ENCODE measurements at regions not wholly inside any gene's neighbourhood (a gene's known extent, or its start where the extent isn't known, plus 50 kb on each side); places are given as distances from the start of the nearest gene placed in this dataset.

DNA sequence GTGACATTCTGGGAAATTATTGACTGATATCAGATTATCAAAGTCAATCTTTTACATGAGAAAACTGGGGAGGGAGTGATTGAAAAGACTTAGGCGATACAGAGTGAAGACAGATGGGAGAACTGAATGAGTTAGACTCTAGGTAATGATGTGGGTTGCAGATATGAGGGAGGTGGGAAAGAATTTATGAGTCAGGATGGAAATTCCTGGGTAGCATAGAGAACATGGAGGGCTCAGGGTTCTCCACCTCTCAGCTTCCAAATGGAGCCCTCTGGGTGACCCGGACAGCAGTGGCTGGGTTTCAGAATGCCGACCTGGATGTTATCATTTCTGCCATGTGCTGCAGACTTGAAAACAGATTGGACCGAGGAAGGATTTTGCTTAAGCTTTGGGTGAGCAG, 75.4 kb upstream of the SHB start:
- H3K9me3 ChIP-seq = no peaks in the 10 kb centered on the region
- peaks cover 0 to 26% of the 10 kb centered on the region in 2 experiments for H3K27me3 ChIP-seq (replicated peaks in 1 of 2; ENCODE audit: control insufficient read depth in 2 of 2, extremely low read depth in 1 of 2, insufficient read depth in 2 of 2, low read length in 1 of 2)
- Mint-ChIP-seq H3K27ac (no peak overlapping the region), H3K27me3 (peaks cover 38% of the 10 kb centered on the region in 2 donors), H3K4me1 (no peaks in the 10 kb centered on the region), H3K36me3 (no peaks in the 10 kb centered on the region), H3K4me3 (no peak overlapping the region), H3K9me3 (no peaks in the 10 kb centered on the region)
- ChIA-PET CTCF (no interaction called here), POLR2A (no interaction called here)
- WGBS (ENCODE audit: insufficient coverage) = 86% methylated on average over 1 of the region's 4 CpGs
- ATAC-seq (replicated peaks in 1 of 4) (no peak), DNase-seq (no peak)
- no peaks in the 10 kb centered on the region for H3K4me1 ChIP-seq (ENCODE audit: control insufficient read depth in 1 of 2, extremely low read depth in 1 of 2, insufficient read depth in 2 of 2, low read length in 2 of 2)
- H3K27ac ChIP-seq (ENCODE audit: low read length) = no peak overlapping the region
- no peaks in the 10 kb centered on the region for H3K36me3 ChIP-seq (ENCODE audit: control insufficient read depth in 2 of 2, extremely low read depth in 1 of 2, insufficient read depth in 1 of 2, low read length in 1 of 2)
- no peak overlapping the region for H3K4me3 ChIP-seq (ENCODE audit: control insufficient read depth in 1 of 2, extremely low read depth in 1 of 2, low read length in 1 of 2)

DNA sequence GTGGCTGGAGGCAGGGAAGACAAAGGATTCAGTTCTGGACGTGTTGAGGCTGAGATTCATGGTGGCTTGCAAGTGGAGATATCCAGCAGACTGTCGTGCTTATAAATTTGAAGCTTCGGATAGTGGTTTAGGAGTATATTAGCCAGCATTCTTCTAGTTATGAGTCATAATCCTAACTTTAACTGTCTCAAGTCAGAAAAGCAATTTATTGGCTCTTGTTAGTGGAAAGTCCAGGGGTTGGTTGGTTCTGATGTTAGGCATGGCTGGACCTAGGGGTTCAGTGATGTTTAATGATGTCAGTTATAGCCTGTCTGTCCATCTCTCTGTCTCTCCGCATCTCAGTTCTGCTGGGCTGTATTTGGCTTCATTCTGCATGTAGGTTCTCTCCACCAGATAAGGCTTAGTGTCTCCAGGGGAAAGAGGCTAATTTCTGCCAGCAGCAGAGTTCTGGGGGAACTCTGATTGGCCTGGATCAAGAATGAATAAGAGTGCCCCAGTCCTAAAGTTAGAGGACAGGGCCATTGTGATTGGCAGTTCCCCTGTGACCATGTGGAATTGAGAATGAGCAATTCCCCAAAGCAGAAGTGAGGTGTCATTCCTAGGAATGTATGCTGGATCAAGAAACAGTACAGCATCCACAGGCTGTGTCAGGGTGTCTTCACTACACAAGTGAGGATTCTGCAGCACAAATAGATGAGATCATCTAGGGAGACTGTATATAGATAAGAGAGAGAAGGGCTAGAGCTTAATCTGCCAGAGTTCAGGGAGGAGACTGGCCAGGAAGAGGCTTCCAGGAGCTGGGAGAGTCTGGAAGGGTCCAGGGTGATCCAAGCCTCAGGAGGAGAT, 72.9 kb upstream of the SHB start:
- H3K4me3 ChIP-seq (ENCODE audit: control insufficient read depth in 1 of 2, extremely low read depth in 1 of 2, low read length in 1 of 2) = no peak overlapping the region
- no peaks in the 10 kb centered on the region for H3K4me1 Mint-ChIP-seq
- H3K27ac Mint-ChIP-seq = no peak overlapping the region
- H3K36me3 Mint-ChIP-seq = no peaks in the 10 kb centered on the region
- POLR2A ChIA-PET = no interaction called here
- H3K27ac ChIP-seq (ENCODE audit: low read length) = no peak overlapping the region
- H3K9me3 Mint-ChIP-seq = no peaks in the 10 kb centered on the region
- CTCF ChIA-PET = no interaction called here
- ATAC-seq (replicated peaks in 1 of 4) = no peak
- DNase-seq = no peak
- WGBS (ENCODE audit: insufficient coverage) = 56% methylated on average over 2 of the region's 4 CpGs
- no peaks in the 10 kb centered on the region for H3K9me3 ChIP-seq
- H3K27me3 Mint-ChIP-seq = peaks cover 35 to 39% of the 10 kb centered on the region in 2 donors
- peaks cover 0 to 30% of the 10 kb centered on the region in 2 experiments for H3K27me3 ChIP-seq (replicated peaks in 1 of 2; ENCODE audit: control insufficient read depth in 2 of 2, extremely low read depth in 1 of 2, insufficient read depth in 2 of 2, low read length in 1 of 2)
- no peak overlapping the region for H3K4me3 Mint-ChIP-seq
- no peaks in the 10 kb centered on the region for H3K36me3 ChIP-seq (ENCODE audit: control insufficient read depth in 2 of 2, extremely low read depth in 1 of 2, insufficient read depth in 1 of 2, low read length in 1 of 2)
- H3K4me1 ChIP-seq (ENCODE audit: control insufficient read depth in 1 of 2, extremely low read depth in 1 of 2, insufficient read depth in 2 of 2, low read length in 2 of 2) = no peaks in the 10 kb centered on the region

DNA sequence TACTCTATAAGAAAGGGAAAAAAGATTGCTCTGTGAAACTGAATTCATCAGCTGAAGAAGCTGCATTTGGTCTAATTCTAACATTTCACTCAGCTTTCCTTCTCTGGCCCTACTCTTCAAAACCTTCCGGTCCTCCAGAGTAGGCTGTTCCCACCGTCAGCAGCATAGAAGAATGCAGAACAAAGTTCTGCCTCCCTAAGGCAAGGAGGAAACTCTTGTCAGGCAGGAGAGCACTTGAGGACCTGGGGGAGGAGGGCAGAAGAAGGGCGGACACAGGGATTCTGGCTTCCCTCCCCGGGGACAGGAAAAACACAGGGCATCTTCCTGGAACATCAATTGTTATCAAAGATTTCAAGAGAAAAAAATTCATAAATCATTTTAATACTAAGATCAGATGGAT, 69.2 kb upstream of the SHB start:
- CTCF ChIA-PET = no interaction called here
- H3K4me1 Mint-ChIP-seq = no peaks in the 10 kb centered on the region
- POLR2A ChIA-PET = no interaction called here
- H3K9me3 Mint-ChIP-seq = no peaks in the 10 kb centered on the region
- no peaks in the 10 kb centered on the region for H3K4me1 ChIP-seq (ENCODE audit: control insufficient read depth in 1 of 2, extremely low read depth in 1 of 2, insufficient read depth in 2 of 2, low read length in 2 of 2)
- ATAC-seq (replicated peaks in 1 of 4) = no peak
- no peaks in the 10 kb centered on the region for H3K36me3 ChIP-seq (ENCODE audit: control insufficient read depth in 2 of 2, extremely low read depth in 1 of 2, insufficient read depth in 1 of 2, low read length in 1 of 2)
- DNase-seq = no peak
- 50% methylated on average over 2 of the region's 4 CpGs for WGBS (ENCODE audit: insufficient coverage)
- H3K27me3 Mint-ChIP-seq = peaks cover 29 to 47% of the 10 kb centered on the region in 2 donors
- H3K36me3 Mint-ChIP-seq = no peaks in the 10 kb centered on the region
- no peak overlapping the region for H3K4me3 Mint-ChIP-seq
- H3K9me3 ChIP-seq = no peaks in the 10 kb centered on the region
- H3K27ac ChIP-seq (ENCODE audit: low read length) = no peak overlapping the region
- peaks cover 0 to 31% of the 10 kb centered on the region in 2 experiments for H3K27me3 ChIP-seq (replicated peaks in 1 of 2; ENCODE audit: control insufficient read depth in 2 of 2, extremely low read depth in 1 of 2, insufficient read depth in 2 of 2, low read length in 1 of 2)
- H3K27ac Mint-ChIP-seq = no peak overlapping the region
- no peak overlapping the region for H3K4me3 ChIP-seq (ENCODE audit: control insufficient read depth in 1 of 2, extremely low read depth in 1 of 2, low read length in 1 of 2)

DNA sequence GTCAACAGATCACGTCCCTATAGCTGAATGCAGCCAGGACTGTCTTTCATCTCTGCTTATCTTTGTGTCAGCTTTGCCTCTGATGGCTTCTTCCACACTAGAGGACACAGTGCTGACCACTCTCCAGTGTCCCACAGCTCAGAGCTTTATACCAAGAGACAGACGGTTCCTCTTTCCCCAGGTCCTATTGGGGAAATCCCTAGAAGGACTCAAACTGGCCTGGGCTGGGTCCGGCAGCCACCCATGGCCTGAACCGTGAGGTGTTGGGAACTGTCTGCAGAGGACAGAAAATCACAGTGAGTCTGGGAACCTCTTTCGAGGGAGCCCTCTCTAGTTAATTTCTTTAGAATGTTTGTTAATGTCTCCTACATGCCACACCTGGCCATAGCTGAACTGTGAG, 68.3 kb upstream of the SHB start:
- Histone ChIP-seq H3K27me3 (replicated peaks in 1 of 2; ENCODE audit: control insufficient read depth in 2 of 2, extremely low read depth in 1 of 2, insufficient read depth in 2 of 2, low read length in 1 of 2) (peaks cover 0 to 34% of the 10 kb centered on the region in 2 experiments), H3K9me3 (no peaks in the 10 kb centered on the region), H3K4me3 (ENCODE audit: control insufficient read depth in 1 of 2, extremely low read depth in 1 of 2, low read length in 1 of 2) (no peak overlapping the region), H3K4me1 (ENCODE audit: control insufficient read depth in 1 of 2, extremely low read depth in 1 of 2, insufficient read depth in 2 of 2, low read length in 2 of 2) (no peaks in the 10 kb centered on the region), H3K27ac (ENCODE audit: low read length) (no peak overlapping the region), H3K36me3 (ENCODE audit: control insufficient read depth in 2 of 2, extremely low read depth in 1 of 2, insufficient read depth in 1 of 2, low read length in 1 of 2) (no peaks in the 10 kb centered on the region)
- DNase-seq (no peak), ATAC-seq (replicated peaks in 1 of 4) (no peak)
- POLR2A ChIA-PET = no interaction called here
- 72% methylated on average over 4 of the region's 5 CpGs for WGBS (ENCODE audit: insufficient coverage)
- Mint-ChIP-seq H3K36me3 (no peaks in the 10 kb centered on the region), H3K27me3 (peaks cover 29 to 46% of the 10 kb centered on the region in 2 donors), H3K27ac (no peak overlapping the region), H3K9me3 (no peaks in the 10 kb centered on the region), H3K4me1 (no peaks in the 10 kb centered on the region), H3K4me3 (no peak overlapping the region)
- CTCF ChIA-PET = interaction anchor here in 1 of 2 donors (1.1 kb wide), 1 partner anchor 18 kb away, joined by 4 read pairs; no protein-coding TSS in a partner anchor

DNA sequence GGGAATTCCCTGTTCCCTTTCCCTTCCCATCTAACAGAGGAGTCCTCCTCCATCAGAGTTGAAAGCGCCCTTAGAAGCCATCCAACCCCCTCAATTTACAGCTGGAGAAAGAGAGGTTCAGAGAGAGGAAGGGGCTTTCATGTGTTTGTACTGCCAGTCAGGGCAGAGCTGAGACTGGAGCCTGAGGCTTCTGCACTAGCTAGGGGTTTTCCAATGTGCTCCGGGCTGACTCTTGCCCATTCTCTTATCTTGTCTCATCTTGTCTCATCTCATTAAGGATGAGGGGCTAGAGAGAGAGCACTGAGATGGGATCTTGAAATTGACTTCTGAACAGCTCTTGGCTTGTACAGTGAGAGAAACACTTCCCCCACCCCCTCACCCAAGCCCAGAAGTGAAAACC, 67.4 kb upstream of the SHB start:
- POLR2A ChIA-PET = no interaction called here
- Mint-ChIP-seq H3K4me1 (no peaks in the 10 kb centered on the region), H3K9me3 (no peaks in the 10 kb centered on the region), H3K27me3 (peaks cover 25 to 40% of the 10 kb centered on the region in 2 donors), H3K27ac (no peak overlapping the region), H3K4me3 (no peak overlapping the region), H3K36me3 (no peaks in the 10 kb centered on the region)
- no peak for DNase-seq
- CTCF ChIA-PET = interaction anchor here in 1 of 2 donors (1.1 kb wide), 1 partner anchor 19 kb away, joined by 4 read pairs; no protein-coding TSS in a partner anchor
- WGBS (ENCODE audit: insufficient coverage) = no CpG with 5 or more reads among the region's 2 CpGs
- Histone ChIP-seq H3K4me1 (ENCODE audit: control insufficient read depth in 1 of 2, extremely low read depth in 1 of 2, insufficient read depth in 2 of 2, low read length in 2 of 2) (no peaks in the 10 kb centered on the region), H3K36me3 (ENCODE audit: control insufficient read depth in 2 of 2, extremely low read depth in 1 of 2, insufficient read depth in 1 of 2, low read length in 1 of 2) (no peaks in the 10 kb centered on the region), H3K4me3 (ENCODE audit: control insufficient read depth in 1 of 2, extremely low read depth in 1 of 2, low read length in 1 of 2) (no peak overlapping the region), H3K9me3 (no peaks in the 10 kb centered on the region), H3K27me3 (replicated peaks in 1 of 2; ENCODE audit: control insufficient read depth in 2 of 2, extremely low read depth in 1 of 2, insufficient read depth in 2 of 2, low read length in 1 of 2) (peaks cover 0 to 34% of the 10 kb centered on the region in 2 experiments), H3K27ac (ENCODE audit: low read length) (no peak overlapping the region)
- ATAC-seq (replicated peaks in 1 of 4) = no peak

DNA sequence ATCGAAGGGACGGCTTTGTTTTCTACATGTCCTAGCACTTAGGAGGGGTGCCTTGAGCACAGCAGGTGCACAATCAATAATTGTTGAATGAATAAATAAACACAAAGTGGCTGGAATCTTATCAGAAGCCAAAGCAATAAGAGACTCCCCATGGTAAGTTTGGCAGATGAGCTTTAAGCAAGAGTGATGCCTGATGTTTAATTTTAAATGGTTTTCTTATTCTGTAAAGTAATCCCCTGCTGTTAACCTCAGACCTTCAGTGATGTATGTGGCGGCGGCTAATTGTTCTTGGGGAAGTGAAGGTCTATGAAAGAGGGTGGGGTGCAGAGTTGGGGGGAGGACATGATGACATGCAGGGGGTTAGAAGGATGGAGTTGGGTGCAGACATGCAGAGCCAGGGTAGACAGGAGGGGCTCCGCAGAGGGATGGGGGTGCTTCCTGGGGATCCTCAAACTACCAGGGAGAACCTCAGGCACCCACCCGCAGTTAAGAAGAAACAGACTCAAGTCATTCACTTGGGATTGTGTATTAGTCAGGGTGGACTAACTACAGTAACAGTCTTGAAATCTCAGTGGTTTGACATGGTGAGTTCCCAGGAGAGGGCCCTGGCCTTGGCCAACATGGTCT, 65.7 kb upstream of the SHB start:
- no peaks in the 10 kb centered on the region for H3K9me3 ChIP-seq
- no peaks in the 10 kb centered on the region for H3K9me3 Mint-ChIP-seq
- no peak overlapping the region for H3K4me3 ChIP-seq (ENCODE audit: control insufficient read depth in 1 of 2, extremely low read depth in 1 of 2, low read length in 1 of 2)
- no peaks in the 10 kb centered on the region for H3K4me1 ChIP-seq (ENCODE audit: control insufficient read depth in 1 of 2, extremely low read depth in 1 of 2, insufficient read depth in 2 of 2, low read length in 2 of 2)
- ATAC-seq (replicated peaks in 1 of 4) = no peak
- POLR2A ChIA-PET = no interaction called here
- no peak overlapping the region for H3K27ac ChIP-seq (ENCODE audit: low read length)
- no peaks in the 10 kb centered on the region for H3K4me1 Mint-ChIP-seq
- peaks cover 11 to 25% of the 10 kb centered on the region in 2 donors for H3K27me3 Mint-ChIP-seq
- H3K36me3 ChIP-seq (ENCODE audit: control insufficient read depth in 2 of 2, extremely low read depth in 1 of 2, insufficient read depth in 1 of 2, low read length in 1 of 2) = no peaks in the 10 kb centered on the region
- no peak overlapping the region for H3K4me3 Mint-ChIP-seq
- no peak for DNase-seq
- H3K27me3 ChIP-seq (replicated peaks in 1 of 2; ENCODE audit: control insufficient read depth in 2 of 2, extremely low read depth in 1 of 2, insufficient read depth in 2 of 2, low read length in 1 of 2) = peaks cover 0 to 25% of the 10 kb centered on the region in 2 experiments
- WGBS (ENCODE audit: insufficient coverage) = 82% methylated on average over 5 of the region's 6 CpGs
- no peak overlapping the region for H3K27ac Mint-ChIP-seq
- CTCF ChIA-PET = no interaction called here
- no peaks in the 10 kb centered on the region for H3K36me3 Mint-ChIP-seq

Measured in T-cell (primary cell).